ENCODE measurements at regions not wholly inside any gene's neighbourhood (a gene's known extent, or its start where the extent isn't known, plus 50 kb on each side); places are given as distances from the start of the nearest gene placed in this dataset.

- H3K4me1 ChIP-seq, result no peaks in the 10 kb centered on the region
- no peak for DNase-seq
- no peaks in the 10 kb centered on the region for H3K27me3 ChIP-seq
- intact Hi-C loops (cut with DNase I; ENCODE audit: low total_unique reads), result no loop called here
- H3K9me3 ChIP-seq, result peaks cover 0 to 7% (median 5%) of the 10 kb centered on the region in 4 donors
- no peak for TF ChIP-seq CTCF (IDR thresholded peaks at IDR 0.05)
- no peak for TF ChIP-seq POLR2AphosphoS5 (IDR thresholded peaks at IDR 0.05)
- no peak for TF ChIP-seq POLR2A (IDR thresholded peaks at IDR 0.05)
- TF ChIP-seq EP300 (IDR thresholded peaks at IDR 0.05), result no peak
- no peak overlapping the region for H3K4me3 ChIP-seq
- H3K27ac ChIP-seq, result no peak overlapping the region
- WGBS, 5 donors, result 68 to 82% (median 80%) methylated on average over 3 of the region's 3 CpGs
- no peaks in the 10 kb centered on the region for H3K36me3 ChIP-seq
Measured at GRCh38 chr6:71139249-71139648, 149.4 kb upstream of the OGFRL1 start.

GRCh38 chr6:71153755-71154325, 134.8 kb upstream of the OGFRL1 start:
- H3K9me3 ChIP-seq, result no peaks in the 10 kb centered on the region
- no peak overlapping the region for H3K27ac ChIP-seq
- H3K27me3 ChIP-seq, result no peaks in the 10 kb centered on the region
- H3K4me3 ChIP-seq, result no peak overlapping the region
- H3K4me1 ChIP-seq, result no peaks in the 10 kb centered on the region
- intact Hi-C loops (cut with DNase I; ENCODE audit: low total_unique reads), result no loop called here
- TF ChIP-seq CTCF (IDR thresholded peaks at IDR 0.05) (no peak), POLR2AphosphoS5 (IDR thresholded peaks at IDR 0.05) (no peak), EP300 (IDR thresholded peaks at IDR 0.05) (no peak), POLR2A (IDR thresholded peaks at IDR 0.05) (no peak)
- 87 to 89% (median 87%) methylated on average over 9 of the region's 9 CpGs for WGBS, 5 donors
- DNase-seq, result no peak
- H3K36me3 ChIP-seq, result no peaks in the 10 kb centered on the region

- no peaks in the 10 kb centered on the region for H3K36me3 ChIP-seq
- 60 to 88% (median 78%) methylated on average over 1 of the region's 1 CpG for WGBS, 5 donors
- no peaks in the 10 kb centered on the region for H3K4me1 ChIP-seq
- DNase-seq, result no peak
- H3K27ac ChIP-seq, result no peak overlapping the region
- H3K27me3 ChIP-seq, result no peaks in the 10 kb centered on the region
- intact Hi-C loops (cut with DNase I; ENCODE audit: low total_unique reads), result no loop called here
- TF ChIP-seq POLR2AphosphoS5 (IDR thresholded peaks at IDR 0.05), result no peak
- no peak for TF ChIP-seq EP300 (IDR thresholded peaks at IDR 0.05)
- no peak for TF ChIP-seq POLR2A (IDR thresholded peaks at IDR 0.05)
- TF ChIP-seq CTCF (IDR thresholded peaks at IDR 0.05), result no peak
- H3K4me3 ChIP-seq, result no peak overlapping the region
- no peaks in the 10 kb centered on the region for H3K9me3 ChIP-seq
Measured at GRCh38 chr6:71157345-71157744, 131.3 kb upstream of the OGFRL1 start.

- H3K27me3 ChIP-seq, result no peaks in the 10 kb centered on the region
- peaks cover 0 to 9% (median 2%) of the 10 kb centered on the region in 4 donors for H3K4me1 ChIP-seq
- TF ChIP-seq EP300 (IDR thresholded peaks at IDR 0.05) (no peak), POLR2A (IDR thresholded peaks at IDR 0.05) (no peak), CTCF (IDR thresholded peaks at IDR 0.05) (no peak), POLR2AphosphoS5 (IDR thresholded peaks at IDR 0.05) (no peak)
Measured at GRCh38 chr6:71164890-71165289, 123.7 kb upstream of the OGFRL1 start.

More at GRCh38 chr6:71164890-71165289, 123.7 kb upstream of the OGFRL1 start:
- Histone ChIP-seq H3K9me3 (no peaks in the 10 kb centered on the region), H3K36me3 (no peaks in the 10 kb centered on the region), H3K4me3 (no peak overlapping the region), H3K27ac (no peak overlapping the region)
- WGBS, 5 donors, result 92 to 96% (median 93%) methylated on average over 19 to 22 of the region's 22 CpGs
- DNase-seq, result no peak
- intact Hi-C loops (cut with DNase I; ENCODE audit: low total_unique reads), result no loop called here
